K562 (cell line): ENCODE measurements at regions not wholly inside any gene's neighbourhood (a gene's known extent, or its start where the extent isn't known, plus 50 kb on each side); places are given as distances from the start of the nearest gene placed in this dataset.

Experiments
- ATAC-seq: fragments of 200-7000 bp; cut with Tn5 transposase; 3 replicates; pipeline ENCODE4 v1.9.1; 2020; ENCODE audit warnings: moderate library complexity
- BruUV-seq: library from RNA; stranded (reverse); fragments of 400-500 nt; replicated peaks from 2 replicates; lab custom pipeline; 2021; lab: Mats Ljungman, UMichigan
- CTCF ChIA-PET: fragments of 300-600 bp; formaldehyde crosslinking; extraction: SDS; loops from one replicate; lab custom pipeline; 2021; ENCODE audit warnings: low intra/inter-chr PET ratio; lab: Yijun Ruan, JAX
- POLR2A ChIA-PET: fragments of 300-600, 350-650 bp; sonication (Branson Sonifier 250); formaldehyde crosslinking; extraction: SDS; loops from one replicate; lab custom pipeline; 2021; ENCODE audit warnings: antibody characterized with exemption, inconsistent platforms; lab: Yijun Ruan, JAX
- DNase-seq, 4 experiments: peaks; one replicate each; pipeline versions ENCODE4 v3.0.0 to v3.0.0-alpha.2; 2011 to 2018; ENCODE audit warnings: low spot score in 3 of 4, mixed read lengths in 3 of 4; ENCODE audit errors: extremely low read depth in 1 of 4
- FAIRE-seq: peaks from 2 replicates; lab custom pipeline; 2011; peaks lifted over from hg19 to GRCh38; lab: Jason Lieb, UNC
- H2AFZ ChIP-seq: 2 replicates; pipeline ENCODE4 v1.6.0; 2011; ENCODE audit warnings: low read depth, low read length, control low read depth, inconsistent platforms
- H3K27ac ChIP-seq: fragments of 200-600 bp; 3 replicates; pipeline ENCODE4 v1.8.0; 2011; ENCODE audit warnings: low read depth, mild to moderate bottlenecking, control low read depth, inconsistent platforms, low read length, moderate library complexity, mixed read lengths; ENCODE audit errors: extremely low read depth
- H3K27me3 ChIP-seq, 2 experiments: fragments of 300-600 bp in 1 of 2; 2 replicates in 1 of 2; 3 replicates in 1 of 2; pipeline versions ENCODE4 v1.6.0 to v1.8.0; 2011; ENCODE audit warnings: inconsistent platforms in 2 of 2, low read length in 2 of 2, mild to moderate bottlenecking in 1 of 2, mixed read lengths in 1 of 2, moderate library complexity in 1 of 2; ENCODE audit not compliant: control insufficient read depth in 2 of 2, insufficient read depth in 2 of 2
- H3K36me3 ChIP-seq: fragments of 300-600 bp; 3 replicates; pipeline ENCODE4 v1.8.0; 2011; ENCODE audit warnings: mild to moderate bottlenecking, low read length, inconsistent platforms; ENCODE audit not compliant: control insufficient read depth, insufficient read depth
- H3K4me1 ChIP-seq, 2 experiments: fragments of 200-600 bp in 1 of 2; replicated peaks in 1 of 2; 2 replicates in 1 of 2; 3 replicates in 1 of 2; pipeline versions ENCODE4 v1.5.1 to v1.8.0; 2011; ENCODE audit warnings: inconsistent platforms in 2 of 2, low read length in 2 of 2, mild to moderate bottlenecking in 1 of 2, mixed read lengths in 1 of 2, moderate library complexity in 1 of 2; ENCODE audit not compliant: control insufficient read depth in 2 of 2, insufficient read depth in 2 of 2
- H3K4me2 ChIP-seq: 2 replicates; pipeline ENCODE4 v1.6.1; 2011; ENCODE audit warnings: low read length, control low read depth, inconsistent platforms, mixed read lengths; ENCODE audit not compliant: insufficient read depth
- H3K4me3 ChIP-seq: fragments of 200-600 bp; sonication (generic), shearing (Covaris generic); 2 replicates; pipeline ENCODE4 v1.5.1; 2016; ENCODE audit warnings: control low read depth, inconsistent platforms
- H3K79me2 ChIP-seq: fragments of 200-600 bp; 3 replicates; pipeline ENCODE4 v1.8.0; 2011; ENCODE audit warnings: low read length, inconsistent platforms; ENCODE audit not compliant: control insufficient read depth, insufficient read depth
- H3K9ac ChIP-seq, 2 experiments: 2 replicates each; pipeline versions ENCODE4 v1.6.0 to v1.6.1; 2011; ENCODE audit warnings: low read depth in 2 of 2, low read length in 2 of 2, control low read depth in 1 of 2, inconsistent platforms in 1 of 2, mild to moderate bottlenecking in 1 of 2, mixed read lengths in 1 of 2; ENCODE audit not compliant: insufficient read depth in 1 of 2
- H3K9me1 ChIP-seq: one replicate; pipeline ENCODE4 v1.6.0; 2011; ENCODE audit warnings: inconsistent platforms, mild to moderate bottlenecking, low read length, moderate library complexity; ENCODE audit not compliant: control insufficient read depth, insufficient read depth
- H3K9me3 ChIP-seq: replicated peaks from 2 replicates; pipeline ENCODE4 v1.5.1; 2011; ENCODE audit warnings: low read depth, low read length, inconsistent platforms; ENCODE audit not compliant: control insufficient read depth, insufficient read depth
- H4K20me1 ChIP-seq: replicated peaks from 2 replicates; pipeline ENCODE4 v1.6.1; 2011; ENCODE audit warnings: low read length, inconsistent platforms, mixed read lengths; ENCODE audit not compliant: control insufficient read depth, insufficient read depth
- ADNP ChIP-seq: fragments of 200-800 bp; sonication (Bioruptor generic); IDR thresholded peaks from 2 replicates; pipeline ENCODE4 v1.6.1; 2016; ENCODE audit warnings: missing genetic modification characterization, missing compliant biosample characterization
- MAZ ChIP-seq, 2 experiments: fragments of 450-650 bp in 1 of 2; sonication (generic) in 1 of 2; formaldehyde crosslinking; IDR thresholded peaks in 1 of 2; conservative IDR thresholded peaks in 1 of 2; 2 replicates each; pipeline versions ENCODE4 v1.4.0 to v1.5.0; 2020; ENCODE audit warnings: mild to moderate bottlenecking in 1 of 2, missing genetic modification reagents in 1 of 2
- RBM25 ChIP-seq: fragments of 200-400 bp; formaldehyde crosslinking; IDR thresholded peaks from 2 replicates; pipeline ENCODE4 v1.6.1; 2018; ENCODE audit warnings: low read length, low read depth, moderate library complexity; ENCODE audit not compliant: severe bottlenecking
- ZNF232 ChIP-seq: sonication (generic); formaldehyde crosslinking; IDR thresholded peaks from 2 replicates; pipeline ENCODE4 v1.8.0; 2022; ENCODE audit warnings: mild to moderate bottlenecking, missing genetic modification reagents
- ZNF282 ChIP-seq: sonication (generic); formaldehyde crosslinking; IDR thresholded peaks from 2 replicates; pipeline ENCODE4 v1.8.1; 2023; ENCODE audit warnings: missing genetic modification reagents
- ZNF57 ChIP-seq: fragments of 450-650 bp; formaldehyde crosslinking; IDR thresholded peaks from 2 replicates; pipeline ENCODE4 v1.4.0; 2020; ENCODE audit warnings: mild to moderate bottlenecking, moderate library complexity
- ZZZ3 ChIP-seq: fragments of 450-650 bp; IDR thresholded peaks from 2 replicates; pipeline ENCODE4 v1.6.1; 2016; ENCODE audit warnings: antibody characterized with exemption, mild to moderate bottlenecking, moderate library complexity
- WGBS: fragments of 100-300 bp; shearing (Covaris generic); methylation state at CpG from one replicate; pipeline ENCODE4 v1.1.6; 2016; ENCODE audit warnings: low coverage, mixed read lengths; ENCODE audit not compliant: insufficient coverage; ENCODE audit errors: missing lambda C conversion rate; 5-methylcytosine and 5-hydroxymethylcytosine counted together
- in situ Hi-C: fragments of 300-500 bp; cut with MboI; formaldehyde crosslinking; loops from 4 replicates; pipeline ENCODE4 v1.15.0; 2018; ENCODE audit warnings: inconsistent platforms, mixed read lengths
- intact Hi-C: fragments of 100-400 bp; cut with micrococcal nuclease; formaldehyde crosslinking; loops from 2 replicates; pipeline ENCODE4 v1.14.2; 2022
- TF ChIP-seq, protein P1 (sequence below): sonication (generic); formaldehyde crosslinking; IDR thresholded peaks from 2 replicates; pipeline ENCODE4 v1.9.0; 2022; ENCODE audit warnings: mild to moderate bottlenecking, missing genetic modification reagents
- TF ChIP-seq, protein P2 (sequence below): IDR thresholded peaks from 2 replicates; pipeline ENCODE4 v1.6.1; 2016; ENCODE audit warnings: missing genetic modification characterization, missing compliant biosample characterization
- TF ChIP-seq, protein P3 (sequence below): fragments of 450-650 bp; formaldehyde crosslinking; IDR thresholded peaks from 2 replicates; pipeline ENCODE4 v1.4.0; 2022; ENCODE audit warnings: missing genetic modification characterization

- Histone ChIP-seq H4K20me1 (no peaks in the 10 kb centered on the region), H3K9me3 (no peaks in the 10 kb centered on the region), H3K36me3 (no peaks in the 10 kb centered on the region), H3K9me1 (no peaks in the 10 kb centered on the region), H3K4me3 (no peak overlapping the region), H3K27me3 (no peaks in the 10 kb centered on the region), H3K9ac (no peak overlapping the region), H3K4me1 (no peaks in the 10 kb centered on the region), H2AFZ (no peak overlapping the region), H3K4me2 (no peak overlapping the region), H3K27ac (no peak overlapping the region), H3K79me2 (no peaks in the 10 kb centered on the region)
- TF ChIP-seq RBM25 (peak; percentile 55), ADNP (tag) (no peak)
- FAIRE-seq: no peak
- no peak for ATAC-seq
- WGBS: 0% methylated on average over 4 of the region's 4 CpGs
- no peak for DNase-seq
- intact Hi-C loops (no loop called here), in situ Hi-C loops (no loop called here)
- POLR2A ChIA-PET: no interaction called here
- CTCF ChIA-PET: no interaction called here
- BruUV-seq: no TSS peak
Observed at GRCh38 chr20:60437418-60437817, 479.2 kb downstream of the CDH26 start.

GRCh38 chr20:60446267-60447111 lies 488.3 kb downstream of the CDH26 start:
- intact Hi-C loops: no loop called here
- DNase-seq (no peak), FAIRE-seq (no peak), ATAC-seq (no peak)
- H4K20me1 ChIP-seq: no peaks in the 10 kb centered on the region
- under 1% methylated on average over 9 of the region's 9 CpGs for WGBS
- peaks cover 0 to 3% of the 10 kb centered on the region in 2 experiments; a peak in 2 of 5 replicates for H3K27me3 ChIP-seq
- H3K36me3 ChIP-seq: no peaks in the 10 kb centered on the region
- H3K4me3 ChIP-seq: no peak overlapping the region
- H2AFZ ChIP-seq: no peak overlapping the region
- H3K79me2 ChIP-seq: no peaks in the 10 kb centered on the region
- in situ Hi-C loops: no loop called here
- H3K9me3 ChIP-seq: no peaks in the 10 kb centered on the region
- H3K4me1 ChIP-seq: no peaks in the 10 kb centered on the region
- H3K27ac ChIP-seq: no peak overlapping the region
- H3K9ac ChIP-seq: no peak overlapping the region
- H3K9me1 ChIP-seq: no peaks in the 10 kb centered on the region
- H3K4me2 ChIP-seq: no peak overlapping the region
- ChIA-PET POLR2A (interaction anchor here (0.6 to 0.7 kb wide), 2 partner anchors 233 to 927 kb away, joined by 3 to 4 read pairs; no protein-coding TSS in a partner anchor), CTCF (no interaction called here)
- no TSS peak for BruUV-seq
- TF ChIP-seq, protein P1, sequence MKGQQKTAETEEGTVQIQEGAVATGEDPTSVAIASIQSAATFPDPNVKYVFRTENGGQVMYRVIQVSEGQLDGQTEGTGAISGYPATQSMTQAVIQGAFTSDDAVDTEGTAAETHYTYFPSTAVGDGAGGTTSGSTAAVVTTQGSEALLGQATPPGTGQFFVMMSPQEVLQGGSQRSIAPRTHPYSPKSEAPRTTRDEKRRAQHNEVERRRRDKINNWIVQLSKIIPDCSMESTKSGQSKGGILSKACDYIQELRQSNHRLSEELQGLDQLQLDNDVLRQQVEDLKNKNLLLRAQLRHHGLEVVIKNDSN (CRISPR knock-in tag): no peak
- no peak for TF ChIP-seq MAZ (CRISPR knock-in tag; conservative IDR thresholded peaks at IDR 0.05 in 1 of 2, IDR thresholded peaks at IDR 0.05 in 1 of 2)
- no peak for TF ChIP-seq ZNF232 (CRISPR knock-in tag)
- no peak for TF ChIP-seq ZNF282 (CRISPR knock-in tag)
- TF ChIP-seq ZNF57 (CRISPR knock-in tag): no peak
- TF ChIP-seq ZZZ3: no peak
- TF ChIP-seq, protein P2, sequence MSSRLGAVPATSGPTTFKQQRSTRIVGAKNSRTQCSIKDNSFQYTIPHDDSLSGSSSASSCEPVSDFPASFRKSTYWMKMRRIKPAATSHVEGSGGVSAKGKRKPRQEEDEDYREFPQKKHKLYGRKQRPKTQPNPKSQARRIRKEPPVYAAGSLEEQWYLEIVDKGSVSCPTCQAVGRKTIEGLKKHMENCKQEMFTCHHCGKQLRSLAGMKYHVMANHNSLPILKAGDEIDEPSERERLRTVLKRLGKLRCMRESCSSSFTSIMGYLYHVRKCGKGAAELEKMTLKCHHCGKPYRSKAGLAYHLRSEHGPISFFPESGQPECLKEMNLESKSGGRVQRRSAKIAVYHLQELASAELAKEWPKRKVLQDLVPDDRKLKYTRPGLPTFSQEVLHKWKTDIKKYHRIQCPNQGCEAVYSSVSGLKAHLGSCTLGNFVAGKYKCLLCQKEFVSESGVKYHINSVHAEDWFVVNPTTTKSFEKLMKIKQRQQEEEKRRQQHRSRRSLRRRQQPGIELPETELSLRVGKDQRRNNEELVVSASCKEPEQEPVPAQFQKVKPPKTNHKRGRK (tag): no peak
- TF ChIP-seq, protein P3, sequence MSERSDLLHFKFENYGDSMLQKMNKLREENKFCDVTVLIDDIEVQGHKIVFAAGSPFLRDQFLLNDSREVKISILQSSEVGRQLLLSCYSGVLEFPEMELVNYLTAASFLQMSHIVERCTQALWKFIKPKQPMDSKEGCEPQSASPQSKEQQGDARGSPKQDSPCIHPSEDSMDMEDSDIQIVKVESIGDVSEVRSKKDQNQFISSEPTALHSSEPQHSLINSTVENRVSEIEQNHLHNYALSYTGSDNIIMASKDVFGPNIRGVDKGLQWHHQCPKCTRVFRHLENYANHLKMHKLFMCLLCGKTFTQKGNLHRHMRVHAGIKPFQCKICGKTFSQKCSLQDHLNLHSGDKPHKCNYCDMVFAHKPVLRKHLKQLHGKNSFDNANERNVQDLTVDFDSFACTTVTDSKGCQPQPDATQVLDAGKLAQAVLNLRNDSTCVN: no peak
